Skin epidermis (tissue), 12 donors: ENCODE measurements at regions not wholly inside any gene's neighbourhood (a gene's known extent, or its start where the extent isn't known, plus 50 kb on each side); places are given as distances from the start of the nearest gene placed in this dataset.

Experiments used
- H3K27ac ChIP-seq, 21 experiments: fragments of 200-600 bp; sonication (generic) in 11 of 21; one replicate each; pipeline ENCODE4 v1.5.0; 2020; ENCODE audit warnings: mild to moderate bottlenecking in 3 of 21, inconsistent platforms in 2 of 21, moderate library complexity in 2 of 21
- H3K4me3 ChIP-seq, 7 experiments: fragments of 200-600 bp; sonication (generic) in 2 of 7; one replicate each; pipeline ENCODE4 v1.5.0; 2020; ENCODE audit warnings: inconsistent platforms in 2 of 7, mild to moderate bottlenecking in 2 of 7, moderate library complexity in 1 of 7

DNA sequence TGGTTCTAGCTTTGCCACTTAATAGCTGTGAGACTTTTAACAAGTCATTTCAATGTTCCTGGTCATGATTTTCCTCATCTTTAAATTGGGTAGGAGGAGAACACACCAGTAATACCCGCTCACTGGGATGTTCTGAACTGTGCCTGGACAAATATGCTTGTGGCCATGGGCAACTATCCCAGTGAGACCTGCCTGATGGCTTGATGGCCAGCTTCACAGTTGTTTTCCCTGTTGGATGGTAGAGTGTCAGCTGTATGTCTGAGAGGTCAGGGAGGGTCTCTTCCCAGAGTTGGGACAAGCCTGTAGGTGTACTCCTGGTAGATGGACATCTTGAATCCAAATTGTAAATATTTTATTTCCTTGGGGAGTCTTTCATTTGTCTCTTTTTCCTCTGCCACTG lies 92.5 kb upstream of the PFN2 start:
- Histone ChIP-seq H3K27ac (peak overlapping the region in 3 of 21 experiments; percentile 46 to 85 (median 67)), H3K4me3 (no peak overlapping the region)

DNA sequence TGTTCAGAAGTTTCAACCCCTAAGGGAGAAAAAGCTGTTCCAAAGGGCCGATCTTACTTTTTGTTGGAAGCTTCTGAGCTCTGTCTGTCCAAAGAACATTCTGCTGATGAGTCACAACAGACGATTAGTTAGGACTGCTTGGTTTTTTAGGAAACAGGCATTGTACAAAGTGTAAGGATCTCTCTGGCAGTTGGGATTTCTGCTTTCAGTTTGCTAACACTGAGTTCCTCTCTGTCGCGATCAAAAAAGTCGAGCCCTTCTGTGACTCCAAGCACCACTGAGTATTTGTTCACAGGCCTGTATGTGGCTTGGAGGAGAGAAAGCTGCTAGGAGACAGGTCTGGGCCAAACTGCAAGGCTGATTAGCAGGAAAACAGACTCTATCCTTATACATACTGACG lies 91.8 kb upstream of the PFN2 start:
- H3K27ac ChIP-seq, result peak overlapping the region in 14 of 21 experiments; percentile 6 to 85 (median 46)

DNA sequence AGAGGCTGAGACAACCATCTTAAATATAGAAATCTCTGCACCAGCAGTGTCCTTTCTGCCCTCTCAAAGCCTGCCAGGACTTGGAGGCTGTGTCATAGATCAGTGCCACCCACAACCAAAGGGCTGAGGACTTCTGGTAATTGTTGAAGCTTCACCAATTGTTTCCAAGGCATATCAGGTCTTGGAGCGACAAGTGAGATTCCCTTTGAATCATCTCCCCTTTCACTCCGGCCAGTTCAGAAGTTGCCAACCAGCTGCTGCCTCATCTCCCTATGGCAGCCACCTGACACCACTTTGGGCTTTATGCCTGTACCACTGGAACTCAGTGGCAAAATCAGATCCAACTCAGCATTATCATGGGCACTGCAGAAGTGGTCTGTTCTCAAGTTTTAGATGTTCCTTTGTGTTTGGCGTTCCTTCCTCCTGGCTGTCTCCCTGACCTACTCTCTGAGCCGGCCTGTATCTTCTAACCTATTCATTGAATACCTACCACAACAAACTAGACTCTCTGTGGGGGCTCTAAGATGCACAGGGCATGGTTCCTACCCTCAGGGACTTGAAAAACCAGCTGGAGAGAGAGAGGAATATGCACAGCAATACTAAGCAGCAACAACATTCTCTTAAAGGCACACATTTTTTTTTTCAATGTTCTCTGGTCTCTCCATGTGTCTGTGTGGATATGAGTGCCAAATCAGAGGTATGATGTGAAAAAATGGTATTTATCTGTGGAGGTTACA lies 90.8 kb upstream of the PFN2 start:
- Histone ChIP-seq H3K27ac (no peak overlapping the region), H3K4me3 (no peak overlapping the region)

More for the DNA sequence above, 91.8 kb upstream of the PFN2 start:
- no peak overlapping the region for H3K4me3 ChIP-seq

DNA sequence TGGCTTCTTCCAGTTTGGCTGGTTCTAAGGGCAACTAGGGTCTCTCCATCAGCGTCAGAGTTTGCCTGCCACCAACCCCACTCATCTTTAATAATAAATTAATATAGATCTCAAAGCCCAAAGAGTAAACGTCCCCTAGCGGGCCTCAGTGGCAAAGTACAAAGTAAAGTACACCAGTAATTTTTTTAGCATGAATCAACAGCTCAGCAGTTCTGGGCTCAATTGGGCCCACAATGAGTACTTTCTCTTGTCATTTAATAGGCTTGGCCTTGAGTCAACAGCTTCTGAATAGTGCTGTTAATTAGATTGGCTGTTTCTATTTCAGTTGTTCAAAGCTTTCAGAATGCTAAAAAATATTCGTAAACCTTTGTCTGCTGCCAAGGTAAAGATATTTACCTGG lies 89.0 kb upstream of the PFN2 start:
- Histone ChIP-seq H3K27ac (no peak overlapping the region), H3K4me3 (no peak overlapping the region)

DNA sequence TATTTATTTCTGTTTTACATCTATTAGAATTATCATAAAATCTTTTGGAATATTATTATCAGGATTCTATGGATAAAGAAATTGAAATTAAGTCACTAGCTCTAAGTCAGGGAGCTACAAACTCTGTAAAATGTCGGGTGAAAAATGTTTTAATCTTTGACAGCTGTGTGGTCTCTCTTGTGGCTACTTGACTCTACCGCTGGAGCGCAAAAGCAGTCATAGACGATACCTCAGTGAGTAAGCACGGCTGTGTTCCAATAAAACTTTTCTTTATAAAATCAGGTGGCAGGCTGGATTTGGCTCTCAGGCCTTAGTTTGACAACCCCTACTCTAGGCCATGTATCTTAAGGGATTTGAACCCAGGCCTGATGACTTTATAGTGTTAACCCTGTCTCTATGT lies 88.5 kb upstream of the PFN2 start:
- no peak overlapping the region for H3K27ac ChIP-seq
- no peak overlapping the region for H3K4me3 ChIP-seq

DNA sequence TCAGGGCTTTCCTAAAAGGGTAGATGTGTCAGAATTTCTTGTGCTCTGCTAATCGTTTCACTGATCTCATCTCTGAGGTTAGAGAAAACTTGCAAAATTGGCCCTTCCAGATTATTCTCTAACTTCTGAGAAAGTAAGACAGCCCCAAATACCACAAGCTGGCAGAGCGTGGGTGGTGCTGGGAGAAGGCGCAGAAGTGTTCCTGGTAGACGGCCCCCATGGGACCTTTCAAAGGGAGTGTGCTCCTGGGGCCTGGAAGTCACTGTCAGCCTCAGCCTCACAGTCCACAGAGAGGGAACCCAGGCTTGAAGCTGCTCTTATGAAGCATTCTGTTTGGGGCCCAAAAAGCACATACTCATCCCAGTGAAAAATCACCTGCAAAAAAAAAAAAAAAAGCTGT lies 86.5 kb upstream of the PFN2 start:
- no peak overlapping the region for H3K4me3 ChIP-seq
- H3K27ac ChIP-seq, result no peak overlapping the region

DNA sequence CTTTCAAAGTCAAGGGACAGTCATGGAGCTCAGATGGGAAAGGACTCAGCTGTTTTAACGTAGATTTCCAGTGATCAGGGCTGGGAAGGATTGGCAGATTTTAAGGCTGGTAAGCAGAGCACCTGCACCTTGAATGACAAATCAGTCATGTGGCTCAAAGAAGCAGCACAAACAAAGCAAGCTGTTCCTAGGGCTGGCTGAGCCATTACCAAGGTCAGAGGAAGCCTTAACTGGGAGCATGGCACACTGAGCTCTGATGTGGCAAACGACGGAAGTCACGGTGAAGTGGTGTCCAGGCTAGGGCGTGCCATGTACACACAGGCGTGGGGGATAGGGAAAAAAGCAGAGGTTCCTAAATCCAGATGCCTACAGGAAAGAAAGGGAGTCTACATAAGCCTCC lies 84.6 kb upstream of the PFN2 start:
- H3K27ac ChIP-seq, result no peak overlapping the region
- H3K4me3 ChIP-seq, result no peak overlapping the region

DNA sequence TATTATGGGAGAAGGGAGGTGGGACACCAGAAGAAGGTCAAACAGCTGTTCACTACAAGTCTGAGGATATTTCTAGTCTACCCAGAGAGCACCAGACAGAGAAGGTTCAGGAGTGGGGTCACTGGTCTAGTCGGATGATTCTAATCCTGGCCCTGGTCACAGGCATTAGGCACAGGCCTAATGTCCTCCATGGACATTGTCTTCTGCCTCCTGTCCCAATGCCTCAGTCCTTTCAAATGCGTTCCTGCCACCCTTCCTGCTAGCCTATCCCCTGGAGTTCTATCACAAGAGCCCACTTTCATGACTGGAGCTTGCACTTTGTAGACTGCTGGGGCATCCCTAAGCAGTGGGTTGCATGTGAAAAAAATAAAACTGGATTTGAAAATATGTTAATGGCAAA lies 83.9 kb upstream of the PFN2 start:
- no peak overlapping the region for H3K27ac ChIP-seq
- no peak overlapping the region for H3K4me3 ChIP-seq

DNA sequence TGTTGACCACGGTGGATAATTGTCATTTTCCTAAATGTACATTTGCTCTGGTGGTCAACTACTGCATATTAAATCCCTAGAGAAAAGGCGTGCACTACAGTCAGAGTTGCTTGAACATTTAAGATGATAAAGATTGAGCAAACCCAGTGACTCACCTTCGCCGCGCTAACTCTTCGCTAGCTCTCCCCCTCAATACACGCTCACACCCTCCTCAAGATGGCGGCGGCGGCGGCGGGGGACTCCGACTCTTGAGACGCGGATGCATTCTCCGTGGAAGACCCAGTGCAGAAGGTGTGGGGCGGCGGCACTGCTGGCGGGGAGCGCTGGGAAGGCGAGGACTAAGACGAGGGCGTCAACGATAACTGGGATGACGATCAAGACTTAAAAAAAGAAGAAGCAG lies 79.8 kb upstream of the PFN2 start:
- Histone ChIP-seq H3K4me3 (no peak overlapping the region), H3K27ac (no peak overlapping the region)

DNA sequence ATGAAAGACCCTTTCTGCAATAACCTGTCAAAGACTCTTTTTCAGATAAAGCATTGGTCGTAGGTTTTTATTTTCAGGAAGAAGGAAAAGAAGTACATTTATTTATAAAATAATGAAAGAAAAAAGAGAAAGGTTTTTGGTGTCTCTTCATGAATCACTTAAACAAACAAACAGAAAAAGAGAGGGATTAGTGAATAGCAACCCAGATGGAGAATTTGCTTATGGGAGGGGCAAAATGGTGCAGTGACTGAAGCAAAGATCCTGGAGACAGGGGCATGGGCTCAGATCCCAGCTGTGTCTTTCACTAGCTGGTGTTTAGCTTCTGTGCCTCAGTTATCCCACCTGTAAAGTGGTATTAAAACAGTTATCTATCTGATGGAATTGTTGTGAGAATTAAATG lies 78.6 kb upstream of the PFN2 start:
- H3K27ac ChIP-seq, result no peak overlapping the region
- H3K4me3 ChIP-seq, result no peak overlapping the region

DNA sequence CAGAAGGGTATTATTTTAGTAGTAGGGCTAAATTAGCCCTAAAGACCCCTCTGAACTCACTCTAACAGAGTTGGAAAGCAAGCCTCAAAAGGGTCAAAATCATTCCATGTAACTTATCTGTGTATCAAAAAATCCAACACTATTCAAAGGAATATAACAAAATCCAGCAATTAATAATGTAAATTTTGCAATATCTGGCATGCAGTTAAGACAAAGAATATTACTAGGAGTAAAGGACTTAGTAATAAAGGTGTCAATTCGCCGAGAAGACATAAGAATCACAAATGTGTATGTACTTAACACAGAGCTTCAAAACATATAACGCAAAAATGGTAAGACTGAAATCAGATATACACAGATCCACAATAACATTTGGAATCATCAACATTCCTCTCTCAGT lies 71.2 kb upstream of the PFN2 start:
- Histone ChIP-seq H3K27ac (no peak overlapping the region), H3K4me3 (no peak overlapping the region)

DNA sequence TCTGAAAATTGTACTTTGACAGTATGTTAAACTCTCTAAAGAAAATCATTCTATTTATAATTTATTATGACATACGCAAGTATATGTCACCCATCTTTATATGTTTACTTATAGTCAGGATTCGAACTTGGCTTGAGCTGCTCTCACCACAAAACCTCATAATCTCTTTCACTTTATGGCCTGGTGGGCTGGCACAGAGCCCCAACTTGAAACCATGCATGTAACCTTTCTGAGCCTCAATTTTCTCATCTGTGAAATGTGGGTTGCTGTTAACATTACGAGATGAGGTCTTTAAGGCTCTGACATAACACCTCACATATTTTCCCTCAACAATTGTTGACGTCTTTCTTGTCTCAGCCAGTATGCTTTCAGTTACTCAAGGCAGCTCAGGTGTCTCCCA lies 69.4 kb upstream of the PFN2 start:
- no peak overlapping the region for H3K4me3 ChIP-seq
- no peak overlapping the region for H3K27ac ChIP-seq

DNA sequence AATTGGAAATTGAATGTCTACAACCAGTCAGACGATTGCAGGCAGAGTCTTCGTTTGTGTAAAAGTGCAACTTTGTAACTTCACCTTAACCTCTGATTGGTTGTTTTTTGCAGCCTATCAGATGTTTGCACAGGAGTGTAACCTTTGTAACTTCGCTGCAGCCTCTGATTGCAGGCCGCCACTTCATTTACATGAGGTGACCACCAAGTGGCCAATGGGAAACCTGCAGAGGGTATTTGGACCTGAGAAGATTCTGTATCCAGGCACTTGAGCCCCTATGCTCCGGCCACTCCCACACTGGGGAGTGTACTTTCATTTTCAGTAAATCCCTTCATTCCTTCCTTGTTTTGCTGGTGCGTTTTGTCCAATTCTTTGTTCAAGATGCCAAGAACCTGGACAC lies 68.1 kb upstream of the PFN2 start:
- Histone ChIP-seq H3K27ac (no peak overlapping the region), H3K4me3 (no peak overlapping the region)

DNA sequence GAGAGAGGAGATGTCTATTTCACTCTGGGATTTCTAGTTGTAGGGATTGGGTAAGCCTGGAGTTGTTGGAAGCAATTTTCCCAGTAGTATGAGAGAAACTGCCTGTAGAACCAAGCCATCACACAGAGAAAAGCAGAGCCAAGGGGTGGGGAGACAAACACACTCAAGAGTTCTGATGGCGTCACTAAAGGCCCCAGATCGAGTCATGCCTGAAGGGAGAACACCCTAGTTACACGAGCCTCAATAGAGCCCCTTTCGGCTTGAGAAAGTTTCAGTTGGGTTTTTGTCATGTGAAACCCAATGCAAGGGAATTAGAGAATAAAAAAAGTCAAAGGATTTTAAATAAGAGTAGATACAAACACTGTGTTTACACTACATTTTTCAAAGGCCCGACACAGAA lies 66.1 kb upstream of the PFN2 start:
- Histone ChIP-seq H3K27ac (no peak overlapping the region), H3K4me3 (no peak overlapping the region)

DNA sequence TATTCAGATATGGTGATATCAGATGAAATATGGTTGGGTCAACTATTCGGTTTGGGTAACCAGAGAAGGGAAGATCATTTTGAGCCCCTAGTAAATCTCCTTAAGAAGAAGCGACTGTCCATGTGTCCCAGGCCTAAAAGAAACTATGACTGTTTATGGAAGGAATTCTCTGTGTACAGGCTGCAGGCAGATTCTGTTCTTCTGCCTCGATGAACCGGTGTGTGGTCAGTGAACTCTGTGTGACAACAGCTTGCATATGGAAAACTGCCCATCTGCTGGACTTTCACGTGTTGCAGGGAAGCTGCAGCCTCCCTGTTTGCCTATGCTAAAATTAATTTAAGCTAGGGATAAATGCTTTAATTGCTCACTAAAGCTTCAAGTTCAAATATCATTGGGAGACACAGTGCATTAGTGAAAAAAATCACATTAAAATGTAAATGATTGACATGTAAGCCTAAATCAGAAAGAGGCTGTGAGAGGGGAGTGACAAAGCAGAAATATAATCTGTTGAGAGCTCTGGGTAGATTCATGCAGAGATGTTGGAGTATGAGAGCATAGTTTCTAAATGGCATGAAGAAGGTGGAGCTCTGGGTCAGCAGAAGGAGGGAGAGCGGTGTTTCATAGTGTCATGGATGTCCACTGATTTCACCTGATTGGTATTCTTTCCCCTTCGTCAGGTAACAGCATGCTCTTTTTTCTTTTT lies 65.4 kb upstream of the PFN2 start:
- Histone ChIP-seq H3K27ac (no peak overlapping the region), H3K4me3 (no peak overlapping the region)

DNA sequence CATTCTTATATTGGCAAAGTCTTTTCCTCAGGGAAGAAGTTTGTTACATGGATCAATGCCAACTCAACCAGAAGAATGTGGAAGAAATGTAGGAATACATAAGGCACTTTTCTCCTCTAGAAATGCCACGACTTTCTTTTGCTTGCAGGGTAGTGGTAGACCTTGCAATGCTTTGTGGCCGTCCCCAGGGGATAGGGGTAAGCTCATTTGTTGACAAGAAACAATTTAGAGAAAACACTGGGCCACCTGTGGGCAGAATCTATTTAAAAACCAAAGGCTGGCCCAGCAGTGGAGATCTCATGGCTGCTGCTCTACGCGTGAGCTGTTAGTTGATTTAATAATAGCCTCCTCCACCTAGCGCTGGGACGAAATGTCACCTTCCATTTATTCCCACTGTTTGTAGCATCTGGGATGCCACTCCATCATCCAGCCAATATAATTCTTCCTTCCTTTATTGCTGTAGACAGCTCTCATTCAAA lies 64.6 kb upstream of the PFN2 start:
- no peak overlapping the region for H3K4me3 ChIP-seq
- H3K27ac ChIP-seq, result no peak overlapping the region

DNA sequence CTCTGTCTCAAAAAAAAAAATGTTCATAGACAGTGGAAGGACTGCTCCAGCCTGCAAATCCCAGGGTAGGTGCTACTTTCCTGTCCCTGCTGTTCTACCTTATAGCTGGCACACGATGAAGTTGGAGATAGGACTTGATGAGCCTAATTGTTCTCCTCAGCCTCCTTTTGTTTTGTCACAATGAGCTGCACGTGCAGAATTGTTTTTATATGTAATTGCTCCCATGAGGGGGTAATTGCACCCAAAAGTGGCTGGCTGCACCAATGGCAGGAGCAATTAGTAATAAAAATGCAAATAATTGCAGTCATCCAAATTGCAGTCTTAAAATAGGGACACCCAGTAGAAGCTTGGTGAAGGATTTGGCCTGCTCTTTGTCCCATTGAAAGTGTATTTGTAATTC lies 63.0 kb upstream of the PFN2 start:
- no peak overlapping the region for H3K4me3 ChIP-seq
- H3K27ac ChIP-seq, result no peak overlapping the region

DNA sequence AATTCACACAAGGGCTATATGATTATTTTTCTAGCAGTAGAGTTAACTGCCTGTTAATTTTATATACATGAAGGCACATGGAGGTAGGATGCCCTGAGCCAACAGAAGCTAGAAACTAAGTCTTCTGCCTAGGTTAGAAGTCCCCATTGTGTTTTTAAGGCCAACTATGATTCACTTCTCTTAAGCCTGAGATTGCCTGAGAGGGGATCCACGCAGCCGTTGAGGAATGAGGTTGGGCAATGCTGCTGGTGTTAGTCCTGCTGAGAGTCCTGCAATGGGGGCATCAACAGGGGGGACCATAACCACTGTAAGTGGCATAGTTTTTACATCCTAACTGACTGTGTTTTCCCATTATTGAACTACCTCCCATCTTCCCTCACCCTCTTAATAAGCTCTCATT lies 60.1 kb upstream of the PFN2 start:
- no peak overlapping the region for H3K27ac ChIP-seq
- H3K4me3 ChIP-seq, result no peak overlapping the region

DNA sequence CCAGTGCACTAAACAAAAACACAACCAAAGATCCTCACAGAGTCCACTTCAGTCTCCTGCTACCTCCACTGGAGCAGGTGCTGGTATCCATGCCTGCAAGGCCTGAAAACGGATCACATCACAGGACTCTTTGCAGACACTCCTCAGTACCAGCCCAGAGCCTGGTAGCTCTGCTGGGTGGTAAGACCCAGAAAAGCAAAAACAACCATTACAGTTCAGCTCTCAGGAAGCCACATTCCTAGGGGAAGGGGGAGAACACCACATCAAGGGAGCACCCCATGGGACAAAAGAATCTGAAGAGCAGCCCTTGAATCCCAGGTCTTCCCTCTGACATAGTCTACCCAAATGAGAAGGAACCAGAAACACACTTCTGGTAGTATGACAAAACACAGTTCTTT lies 52.5 kb upstream of the PFN2 start:
- no peak overlapping the region for H3K27ac ChIP-seq

DNA sequence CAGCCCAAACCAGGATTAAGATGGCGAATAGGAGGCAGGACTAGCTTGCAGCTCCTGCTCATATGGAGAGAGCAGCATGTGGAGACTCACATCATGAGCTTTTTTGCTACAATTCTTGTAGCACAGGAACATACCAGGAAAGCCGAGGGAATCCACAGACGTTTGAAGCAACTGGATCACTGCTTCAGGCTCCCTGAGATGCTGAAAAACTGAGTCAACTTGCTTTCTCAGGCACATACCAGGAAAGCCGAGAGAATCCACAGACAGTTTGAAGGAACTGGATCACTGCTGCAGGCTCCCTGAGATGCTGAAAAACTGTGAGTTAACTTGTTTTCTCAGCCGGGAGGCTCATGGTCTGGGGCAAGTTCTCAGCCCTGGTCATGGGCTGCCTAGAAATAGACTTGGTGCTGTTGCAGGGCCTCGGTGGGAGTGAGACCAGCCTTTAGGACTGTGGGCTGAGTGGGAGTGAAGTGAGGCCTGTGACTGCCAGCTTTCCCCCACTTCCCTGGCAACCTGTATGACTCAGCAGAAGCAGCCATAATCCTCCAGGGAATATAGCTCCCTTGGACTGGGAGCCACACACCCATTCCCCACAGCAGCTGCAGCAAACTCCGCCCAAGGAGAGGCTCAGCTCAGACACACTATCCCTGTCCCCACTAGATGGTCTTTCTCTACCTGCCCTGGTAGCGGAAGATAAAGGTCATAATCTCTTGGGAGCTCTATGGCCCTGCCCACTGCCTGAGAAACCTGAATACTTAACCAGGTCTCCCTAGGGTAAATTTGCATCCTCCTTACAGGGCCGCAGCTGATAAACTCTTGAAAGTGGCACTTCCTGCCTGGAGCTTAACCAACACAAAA lies 51.9 kb upstream of the PFN2 start:
- H3K27ac ChIP-seq, result no peak overlapping the region
- H3K4me3 ChIP-seq, result no peak overlapping the region

More for the DNA sequence above, 52.5 kb upstream of the PFN2 start:
- no peak overlapping the region for H3K4me3 ChIP-seq

DNA sequence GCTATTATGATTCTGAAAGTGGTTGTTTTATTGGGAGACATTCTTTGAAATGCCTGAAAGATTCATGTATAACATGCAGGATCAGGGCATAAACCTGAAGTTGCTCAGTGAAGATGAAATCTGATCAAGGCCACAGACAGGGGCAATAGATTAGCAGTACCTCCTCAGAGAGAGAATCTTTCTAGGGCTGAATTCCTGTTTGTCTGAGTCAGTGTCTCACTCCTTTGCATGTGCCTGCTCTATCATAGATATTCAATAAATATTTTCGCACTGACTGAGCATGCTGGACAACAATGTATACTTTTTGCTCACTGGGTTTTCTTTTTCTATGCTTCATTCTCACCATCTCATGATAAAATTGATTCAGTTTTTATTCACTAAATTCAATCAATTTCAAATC lies 49.8 kb upstream of the PFN2 start:
- H3K4me3 ChIP-seq, result no peak overlapping the region
- no peak overlapping the region for H3K27ac ChIP-seq
